ENCODE measurements at regions not wholly inside any gene's neighbourhood (a gene's known extent, or its start where the extent isn't known, plus 50 kb on each side); places are given as distances from the start of the nearest gene placed in this dataset.

GRCh38 chr14:104294628-104294982 lies 156.2 kb downstream of the KIF26A start:
- Mint-ChIP-seq H3K4me3 (no peak overlapping the region), H3K27ac (no peak overlapping the region), H3K36me3 (ENCODE audit: low read depth) (no peaks in the 10 kb centered on the region), H3K9me3 (peaks cover 2% of the 10 kb centered on the region; the same call in 2 of the 3 replicates), H3K4me1 (peaks cover 27% of the 10 kb centered on the region), H3K27me3 (ENCODE audit: insufficient read depth, low read depth, poor library complexity) (peaks cover 10% of the 10 kb centered on the region)
- Histone ChIP-seq H3K27me3 (ENCODE audit: insufficient read depth) (no peaks in the 10 kb centered on the region), H3K79me2 (replicated peaks; ENCODE audit: insufficient read depth) (no peaks in the 10 kb centered on the region), H3K4me1 (ENCODE audit: insufficient read depth) (peaks cover 23% of the 10 kb centered on the region), H4K20me1 (replicated peaks; ENCODE audit: insufficient read depth) (no peaks in the 10 kb centered on the region), H3K36me3 (ENCODE audit: insufficient read depth) (no peaks in the 10 kb centered on the region), H3K4me3 (no peak overlapping the region), H3K4me2 (no peak overlapping the region), H3K9me2 (ENCODE audit: insufficient read depth) (no peaks in the 10 kb centered on the region), H3K27ac (ENCODE audit: low read depth) (no peak overlapping the region), H2AFZ (no peak overlapping the region), H3F3A (replicated peaks; ENCODE audit: low read depth) (no peaks in the 10 kb centered on the region)
- DNase-seq (ENCODE audit: low spot score) (no peak), ATAC-seq (no peak)
- no peak for TF ChIP-seq ZNF114 (CRISPR knock-in tag; IDR thresholded peaks at IDR 0.05)
- no peak for TF ChIP-seq STAT1 (IDR thresholded peaks at IDR 0.05; ENCODE audit: unreplicated experiment)
- TF ChIP-seq CREB1 (CRISPR knock-in tag; IDR thresholded peaks at IDR 0.05; ENCODE audit: low read depth), result no peak
- TF ChIP-seq, protein P1, sequence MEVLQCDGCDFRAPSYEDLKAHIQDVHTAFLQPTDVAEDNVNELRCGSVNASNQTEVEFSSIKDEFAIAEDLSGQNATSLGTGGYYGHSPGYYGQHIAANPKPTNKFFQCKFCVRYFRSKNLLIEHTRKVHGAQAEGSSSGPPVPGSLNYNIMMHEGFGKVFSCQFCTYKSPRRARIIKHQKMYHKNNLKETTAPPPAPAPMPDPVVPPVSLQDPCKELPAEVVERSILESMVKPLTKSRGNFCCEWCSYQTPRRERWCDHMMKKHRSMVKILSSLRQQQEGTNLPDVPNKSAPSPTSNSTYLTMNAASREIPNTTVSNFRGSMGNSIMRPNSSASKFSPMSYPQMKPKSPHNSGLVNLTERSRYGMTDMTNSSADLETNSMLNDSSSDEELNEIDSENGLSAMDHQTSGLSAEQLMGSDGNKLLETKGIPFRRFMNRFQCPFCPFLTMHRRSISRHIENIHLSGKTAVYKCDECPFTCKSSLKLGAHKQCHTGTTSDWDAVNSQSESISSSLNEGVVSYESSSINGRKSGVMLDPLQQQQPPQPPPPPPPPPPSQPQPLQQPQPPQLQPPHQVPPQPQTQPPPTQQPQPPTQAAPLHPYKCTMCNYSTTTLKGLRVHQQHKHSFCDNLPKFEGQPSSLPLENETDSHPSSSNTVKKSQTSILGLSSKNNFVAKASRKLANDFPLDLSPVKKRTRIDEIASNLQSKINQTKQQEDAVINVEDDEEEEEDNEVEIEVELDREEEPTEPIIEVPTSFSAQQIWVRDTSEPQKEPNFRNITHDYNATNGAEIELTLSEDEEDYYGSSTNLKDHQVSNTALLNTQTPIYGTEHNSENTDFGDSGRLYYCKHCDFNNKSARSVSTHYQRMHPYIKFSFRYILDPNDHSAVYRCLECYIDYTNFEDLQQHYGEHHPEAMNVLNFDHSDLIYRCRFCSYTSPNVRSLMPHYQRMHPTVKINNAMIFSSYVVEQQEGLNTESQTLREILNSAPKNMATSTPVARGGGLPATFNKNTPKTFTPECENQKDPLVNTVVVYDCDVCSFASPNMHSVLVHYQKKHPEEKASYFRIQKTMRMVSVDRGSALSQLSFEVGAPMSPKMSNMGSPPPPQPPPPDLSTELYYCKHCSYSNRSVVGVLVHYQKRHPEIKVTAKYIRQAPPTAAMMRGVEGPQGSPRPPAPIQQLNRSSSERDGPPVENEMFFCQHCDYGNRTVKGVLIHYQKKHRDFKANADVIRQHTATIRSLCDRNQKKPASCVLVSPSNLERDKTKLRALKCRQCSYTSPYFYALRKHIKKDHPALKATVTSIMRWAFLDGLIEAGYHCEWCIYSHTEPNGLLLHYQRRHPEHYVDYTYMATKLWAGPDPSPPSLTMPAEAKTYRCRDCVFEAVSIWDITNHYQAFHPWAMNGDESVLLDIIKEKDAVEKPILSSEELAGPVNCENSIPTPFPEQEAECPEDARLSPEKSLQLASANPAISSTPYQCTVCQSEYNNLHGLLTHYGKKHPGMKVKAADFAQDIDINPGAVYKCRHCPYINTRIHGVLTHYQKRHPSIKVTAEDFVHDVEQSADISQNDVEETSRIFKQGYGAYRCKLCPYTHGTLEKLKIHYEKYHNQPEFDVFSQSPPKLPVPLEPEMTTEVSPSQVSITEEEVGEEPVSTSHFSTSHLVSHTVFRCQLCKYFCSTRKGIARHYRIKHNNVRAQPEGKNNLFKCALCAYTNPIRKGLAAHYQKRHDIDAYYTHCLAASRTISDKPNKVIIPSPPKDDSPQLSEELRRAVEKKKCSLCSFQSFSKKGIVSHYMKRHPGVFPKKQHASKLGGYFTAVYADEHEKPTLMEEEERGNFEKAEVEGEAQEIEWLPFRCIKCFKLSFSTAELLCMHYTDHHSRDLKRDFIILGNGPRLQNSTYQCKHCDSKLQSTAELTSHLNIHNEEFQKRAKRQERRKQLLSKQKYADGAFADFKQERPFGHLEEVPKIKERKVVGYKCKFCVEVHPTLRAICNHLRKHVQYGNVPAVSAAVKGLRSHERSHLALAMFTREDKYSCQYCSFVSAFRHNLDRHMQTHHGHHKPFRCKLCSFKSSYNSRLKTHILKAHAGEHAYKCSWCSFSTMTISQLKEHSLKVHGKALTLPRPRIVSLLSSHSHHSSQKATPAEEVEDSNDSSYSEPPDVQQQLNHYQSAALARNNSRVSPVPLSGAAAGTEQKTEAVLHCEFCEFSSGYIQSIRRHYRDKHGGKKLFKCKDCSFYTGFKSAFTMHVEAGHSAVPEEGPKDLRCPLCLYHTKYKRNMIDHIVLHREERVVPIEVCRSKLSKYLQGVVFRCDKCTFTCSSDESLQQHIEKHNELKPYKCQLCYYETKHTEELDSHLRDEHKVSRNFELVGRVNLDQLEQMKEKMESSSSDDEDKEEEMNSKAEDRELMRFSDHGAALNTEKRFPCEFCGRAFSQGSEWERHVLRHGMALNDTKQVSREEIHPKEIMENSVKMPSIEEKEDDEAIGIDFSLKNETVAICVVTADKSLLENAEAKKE (CRISPR knock-in tag; IDR thresholded peaks at IDR 0.05), result no peak
- TF ChIP-seq JUNB (IDR thresholded peaks at IDR 0.05; ENCODE audit: unreplicated experiment), result no peak
- no peak for TF ChIP-seq EZH2phosphoT487 (IDR thresholded peaks at IDR 0.05; ENCODE audit: unreplicated experiment)
- no peak for TF ChIP-seq ZNF331 (CRISPR knock-in tag; IDR thresholded peaks at IDR 0.05; ENCODE audit: low read depth)
- no peak for TF ChIP-seq EZH2 (IDR thresholded peaks at IDR 0.05; ENCODE audit: low read depth, unreplicated experiment)
- no peak for TF ChIP-seq REST (IDR thresholded peaks at IDR 0.05; ENCODE audit: unreplicated experiment)
- TF ChIP-seq POLR2AphosphoS5 (IDR thresholded peaks at IDR 0.05; ENCODE audit: low read depth), result no peak
- TF ChIP-seq NANOG (IDR thresholded peaks at IDR 0.05; ENCODE audit: borderline replicate concordance), result no peak
- no peak for TF ChIP-seq CTCF (conservative IDR thresholded peaks at IDR 0.05; ENCODE audit: low read depth in 2 of 2)
- TF ChIP-seq, protein P2, sequence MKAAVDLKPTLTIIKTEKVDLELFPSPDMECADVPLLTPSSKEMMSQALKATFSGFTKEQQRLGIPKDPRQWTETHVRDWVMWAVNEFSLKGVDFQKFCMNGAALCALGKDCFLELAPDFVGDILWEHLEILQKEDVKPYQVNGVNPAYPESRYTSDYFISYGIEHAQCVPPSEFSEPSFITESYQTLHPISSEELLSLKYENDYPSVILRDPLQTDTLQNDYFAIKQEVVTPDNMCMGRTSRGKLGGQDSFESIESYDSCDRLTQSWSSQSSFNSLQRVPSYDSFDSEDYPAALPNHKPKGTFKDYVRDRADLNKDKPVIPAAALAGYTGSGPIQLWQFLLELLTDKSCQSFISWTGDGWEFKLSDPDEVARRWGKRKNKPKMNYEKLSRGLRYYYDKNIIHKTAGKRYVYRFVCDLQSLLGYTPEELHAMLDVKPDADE (IDR thresholded peaks at IDR 0.05), result no peak

Data from GM23338 (cell line).